SK-N-SH (cell line): ENCODE measurements at regions not wholly inside any gene's neighbourhood (a gene's known extent, or its start where the extent isn't known, plus 50 kb on each side); places are given as distances from the start of the nearest gene placed in this dataset.

Experiments
- CTCF ChIA-PET: fragments of 300-600, 350-600 bp; formaldehyde crosslinking; extraction: SDS; loops from one replicate; lab custom pipeline; 2021; lab: Yijun Ruan, JAX
- POLR2A ChIA-PET: fragments of 350-600 bp; sonication (Branson Sonifier 250); formaldehyde crosslinking; extraction: SDS; loops from one replicate; lab custom pipeline; 2020; ENCODE audit warnings: antibody characterized with exemption, inconsistent platforms; lab: Yijun Ruan, JAX
- DNase-seq: peaks from one replicate; pipeline ENCODE4 v3.0.0; 2012
- H2AFZ ChIP-seq: fragments of 200-600 bp; sonication (generic); 2 replicates; pipeline ENCODE4 v1.8.1; 2016; ENCODE audit warnings: antibody characterized with exemption, mild to moderate bottlenecking, low read depth
- H3F3A ChIP-seq: fragments of 200-600 bp; sonication (generic); replicated peaks from 2 replicates; pipeline ENCODE3; 2016; ENCODE audit warnings: antibody characterized with exemption, mild to moderate bottlenecking; ENCODE audit not compliant: insufficient read depth
- H3K27ac ChIP-seq, 2 experiments: fragments of 200-500 bp in 1 of 2; fragments of 200-600 bp in 1 of 2; sonication (Bioruptor generic) in 1 of 2; sonication (generic), shearing (Covaris generic) in 1 of 2; 2 replicates each; pipeline versions ENCODE4 v1.5.1 to v1.6.1; 2014 to 2016; ENCODE audit warnings: low read depth in 2 of 2, inconsistent platforms in 1 of 2, low read length in 1 of 2, mild to moderate bottlenecking in 1 of 2, mixed read lengths in 1 of 2
- H3K27me3 ChIP-seq: fragments of 200-600 bp; sonication (generic), shearing (Covaris generic); 2 replicates; pipeline ENCODE4 v1.6.1; 2016; ENCODE audit warnings: mixed run types; ENCODE audit not compliant: insufficient read depth
- H3K36me3 ChIP-seq, 2 experiments: fragments of 200-500 bp in 1 of 2; fragments of 200-600 bp in 1 of 2; sonication (Bioruptor generic) in 1 of 2; sonication (generic) in 1 of 2; replicated peaks in 1 of 2; 2 replicates each; pipeline versions ENCODE3 to v1.5.1; 2014 to 2016; ENCODE audit warnings: low read length in 1 of 2, mild to moderate bottlenecking in 1 of 2; ENCODE audit not compliant: insufficient read depth in 2 of 2, control insufficient read depth in 1 of 2
- H3K4me1 ChIP-seq, 2 experiments: fragments of 200-500 bp in 1 of 2; fragments of 200-600 bp in 1 of 2; sonication (Bioruptor generic) in 1 of 2; sonication (generic), shearing (Covaris generic) in 1 of 2; 2 replicates each; pipeline versions ENCODE4 v1.5.1 to v1.6.1; 2014 to 2016; ENCODE audit warnings: low read depth in 1 of 2, low read length in 1 of 2, mixed run types in 1 of 2; ENCODE audit not compliant: insufficient read depth in 2 of 2, control insufficient read depth in 1 of 2
- H3K4me2 ChIP-seq: fragments of 200-600 bp; sonication (generic), shearing (Covaris generic); 2 replicates; pipeline ENCODE4 v1.6.1; 2017; ENCODE audit warnings: mixed run types
- H3K4me3 ChIP-seq, 2 experiments: fragments of 200-500 bp in 1 of 2; fragments of 200-600 bp in 1 of 2; sonication (Bioruptor generic) in 1 of 2; sonication (generic), shearing (Covaris generic) in 1 of 2; 2 replicates each; pipeline versions ENCODE4 v1.5.1 to v1.8.1; 2014 to 2016; ENCODE audit warnings: low read depth in 2 of 2, inconsistent platforms in 1 of 2, low read length in 1 of 2, mild to moderate bottlenecking in 1 of 2, mixed read lengths in 1 of 2, moderate library complexity in 1 of 2
- H3K79me2 ChIP-seq: fragments of 200-600 bp; sonication (generic); 2 replicates; pipeline ENCODE4 v1.8.1; 2017; ENCODE audit warnings: mild to moderate bottlenecking; ENCODE audit not compliant: insufficient read depth
- H3K9ac ChIP-seq: fragments of 200-600 bp; sonication (generic); 2 replicates; pipeline ENCODE4 v1.6.1; 2017; ENCODE audit warnings: mixed run types
- H3K9me2 ChIP-seq: fragments of 200-600 bp; sonication (generic); 2 replicates; pipeline ENCODE4 v1.6.1; 2017; ENCODE audit warnings: mixed run types
- H3K9me3 ChIP-seq: fragments of 200-600 bp; sonication (generic); 2 replicates; pipeline ENCODE4 v1.6.1; 2017; ENCODE audit warnings: mixed run types, mild to moderate bottlenecking, moderate library complexity
- H4K20me1 ChIP-seq: fragments of 200-600 bp; sonication (generic); 2 replicates; pipeline ENCODE4 v1.6.1; 2017; ENCODE audit warnings: mild to moderate bottlenecking, mixed run types; ENCODE audit not compliant: insufficient read depth
- CHD2 ChIP-seq: fragments of 150-350 bp; IDR thresholded peaks from 2 replicates; pipeline ENCODE4 v1.6.1; 2018; ENCODE audit warnings: low read length; ENCODE audit not compliant: partially characterized antibody
- ELF1 ChIP-seq: IDR thresholded peaks from 2 replicates; pipeline ENCODE4 v1.4.0; 2012
- FOXM1 ChIP-seq: IDR thresholded peaks from 2 replicates; pipeline ENCODE4 v1.4.0; 2012; ENCODE audit warnings: low read depth, mild to moderate bottlenecking
- GATA2 ChIP-seq: sonication (generic); formaldehyde crosslinking; IDR thresholded peaks from 2 replicates; pipeline ENCODE4 v1.5.0; 2020; ENCODE audit warnings: mild to moderate bottlenecking, missing genetic modification reagents
- MXI1 ChIP-seq: IDR thresholded peaks from 2 replicates; pipeline ENCODE4 v1.6.1; 2012; ENCODE audit warnings: mild to moderate bottlenecking, low read depth, low read length, improper control_type of control experiment
- NRF1 ChIP-seq: IDR thresholded peaks from 2 replicates; pipeline ENCODE4 v1.6.1; 2012; ENCODE audit warnings: low read depth, mild to moderate bottlenecking, low read length
- POLR2AphosphoS5 ChIP-seq: IDR thresholded peaks from 2 replicates; pipeline ENCODE4 v1.6.1; 2012; ENCODE audit warnings: low read depth, low read length
- RAD21 ChIP-seq: IDR thresholded peaks from 2 replicates; pipeline ENCODE4 v1.6.1; 2012; ENCODE audit warnings: mild to moderate bottlenecking, low read length
- RCOR1 ChIP-seq: fragments of 150-350 bp; IDR thresholded peaks from 2 replicates; pipeline ENCODE4 v1.6.1; 2017; ENCODE audit warnings: antibody characterized with exemption, low read length
- RXRA ChIP-seq: IDR thresholded peaks from 2 replicates; pipeline ENCODE4 v1.4.0; 2012; ENCODE audit warnings: low read depth, mild to moderate bottlenecking, borderline replicate concordance
- SIN3A ChIP-seq: IDR thresholded peaks from 2 replicates; pipeline ENCODE4 v1.6.1; 2012; ENCODE audit warnings: low read depth, mild to moderate bottlenecking, low read length, moderate library complexity, borderline replicate concordance
- TEAD4 ChIP-seq: IDR thresholded peaks from 2 replicates; pipeline ENCODE4 v1.4.0; 2012; ENCODE audit warnings: mild to moderate bottlenecking, borderline replicate concordance; ENCODE audit not compliant: insufficient read depth
- USF1 ChIP-seq: IDR thresholded peaks from 2 replicates; pipeline ENCODE4 v1.4.0; 2012; ENCODE audit warnings: low read depth, borderline replicate concordance
- YY1 ChIP-seq: IDR thresholded peaks from 2 replicates; pipeline ENCODE4 v1.4.0; 2012; ENCODE audit warnings: low read depth, mild to moderate bottlenecking
- ZBTB33 ChIP-seq: IDR thresholded peaks from 2 replicates; pipeline ENCODE4 v1.4.0; 2012; ENCODE audit warnings: low read depth, borderline replicate concordance
- WGBS: methylation state at CpG from one replicate; pipeline ENCODE4 v1.1.6; 2017; ENCODE audit warnings: low lambda C conversion rate; 5-methylcytosine and 5-hydroxymethylcytosine counted together
- TF ChIP-seq, protein P1 (sequence below): fragments of 150-350 bp; IDR thresholded peaks from 2 replicates; pipeline ENCODE4 v1.6.1; 2017; ENCODE audit warnings: antibody characterized with exemption, low read length, low read depth, borderline replicate concordance
- TF ChIP-seq, protein P2 (sequence below): IDR thresholded peaks from 2 replicates; pipeline ENCODE4 v1.6.1; 2012; ENCODE audit warnings: mild to moderate bottlenecking, low read depth, low read length, moderate library complexity

DNA sequence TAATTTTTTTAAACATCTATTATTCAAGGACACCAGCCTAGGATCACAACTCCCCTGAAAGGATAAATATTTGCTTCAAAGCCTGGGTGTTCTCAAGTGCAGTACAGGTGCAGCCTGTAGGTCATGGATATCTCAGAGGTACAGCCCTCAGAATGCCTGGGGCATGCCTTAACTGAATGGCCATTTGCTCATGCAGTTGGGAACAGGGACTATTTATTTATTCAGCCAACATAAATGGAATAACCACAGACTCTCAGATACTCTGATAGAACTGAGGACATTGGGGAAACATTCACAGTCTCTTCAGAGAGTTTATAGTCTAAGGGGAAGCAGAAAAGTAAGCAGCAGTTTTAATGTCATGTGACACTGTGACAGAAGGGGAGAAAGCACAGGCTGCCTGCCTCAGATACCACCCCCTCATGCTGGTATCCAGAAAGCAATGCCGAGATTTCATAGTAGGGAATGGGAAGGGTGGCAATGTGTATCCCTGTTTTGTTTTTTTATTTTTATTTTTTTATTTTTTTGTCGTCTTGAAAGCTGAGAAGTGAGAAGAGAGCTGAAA is 112.6 kb downstream of the MACIR start:
- TF ChIP-seq RAD21, result no peak
- no peak for TF ChIP-seq POLR2AphosphoS5
- no peak for TF ChIP-seq RXRA
- TF ChIP-seq NRF1, result no peak
- TF ChIP-seq, all 33 proteins: peak for 0
- Histone ChIP-seq H3K9me3 (no peaks in the 10 kb centered on the region), H3K9ac (no peak overlapping the region), H3K9me2 (no peaks in the 10 kb centered on the region), H3K4me1 (peaks cover 9 to 22% of the 10 kb centered on the region in 2 experiments; a peak in 3 of 4 replicates), H3K4me3 (no peak overlapping the region), H4K20me1 (no peaks in the 10 kb centered on the region), H3K36me3 (no peaks in the 10 kb centered on the region), H3K27ac (no peak overlapping the region), H3K4me2 (no peak overlapping the region), H3K27me3 (no peaks in the 10 kb centered on the region), H3F3A (no peaks in the 10 kb centered on the region), H2AFZ (no peak overlapping the region), H3K79me2 (no peaks in the 10 kb centered on the region)
- ChIA-PET POLR2A (no interaction called here), CTCF (no interaction called here)
- no peak for DNase-seq
- WGBS, result 76% methylated on average over 2 of the region's 2 CpGs

DNA sequence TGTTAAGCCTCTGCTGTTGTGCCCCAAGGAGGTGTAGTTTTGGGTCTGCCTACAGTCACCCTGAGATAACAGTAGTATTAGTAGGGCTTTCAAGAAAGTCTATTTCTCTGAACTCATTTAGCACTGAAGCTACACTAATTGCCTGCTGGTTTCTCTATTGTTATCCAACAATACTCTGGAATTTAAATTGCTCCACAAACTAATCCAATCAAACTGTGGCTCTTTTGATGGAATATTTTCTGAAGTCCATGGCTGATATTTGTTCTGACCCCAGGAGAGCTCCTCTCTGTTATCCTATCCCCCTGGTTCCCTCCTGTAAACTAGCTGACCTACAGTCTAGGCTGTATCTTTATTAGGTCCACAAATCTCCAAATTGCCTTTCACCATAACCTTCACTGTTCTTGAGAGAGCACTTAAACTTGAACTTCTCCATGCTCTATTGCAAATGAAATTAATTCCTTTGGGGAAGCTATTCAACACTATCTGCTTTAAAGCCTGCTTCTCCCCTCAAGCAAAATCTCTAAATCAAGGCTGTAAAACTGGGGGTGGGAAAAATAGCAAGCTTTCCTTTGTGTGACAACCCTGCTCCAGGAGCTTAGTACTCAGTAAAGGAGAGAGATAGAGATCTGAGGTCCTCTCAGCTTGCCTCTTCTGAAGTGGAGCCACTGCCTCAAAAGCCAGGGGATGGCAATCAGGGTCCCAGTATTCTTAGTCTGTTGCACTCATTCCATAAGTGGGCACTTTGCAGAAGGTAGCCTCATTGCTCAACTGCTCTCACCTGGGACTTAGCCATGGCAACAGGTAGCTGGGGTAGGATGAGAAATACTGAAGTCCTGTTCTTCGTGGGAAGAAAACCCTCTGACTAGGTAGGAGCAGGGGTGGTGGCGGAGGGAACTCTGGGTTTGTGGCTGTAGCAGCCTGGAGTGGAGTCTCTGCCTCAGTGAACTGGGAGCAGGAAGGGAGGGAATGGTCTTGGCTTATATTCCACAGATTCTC is 110.9 kb downstream of the MACIR start:
- no peak overlapping the region for H2AFZ ChIP-seq
- H4K20me1 ChIP-seq, result no peaks in the 10 kb centered on the region
- no peaks in the 10 kb centered on the region for H3K27me3 ChIP-seq
- H3K79me2 ChIP-seq, result no peaks in the 10 kb centered on the region
- no peaks in the 10 kb centered on the region for H3F3A ChIP-seq
- no peak overlapping the region for H3K27ac ChIP-seq
- H3K4me2 ChIP-seq, result no peak overlapping the region
- no peaks in the 10 kb centered on the region for H3K9me2 ChIP-seq
- ChIA-PET POLR2A (no interaction called here), CTCF (no interaction called here)
- H3K4me1 ChIP-seq, result peaks cover 0 to 14% of the 10 kb centered on the region in 2 experiments; a peak in 3 of 4 replicates
- no peak overlapping the region for H3K4me3 ChIP-seq
- no peak for DNase-seq
- no peaks in the 10 kb centered on the region for H3K9me3 ChIP-seq
- no peak overlapping the region for H3K9ac ChIP-seq
- WGBS, result 23% methylated on average over 2 of the region's 2 CpGs
- H3K36me3 ChIP-seq, result no peaks in the 10 kb centered on the region
- TF ChIP-seq TEAD4 (no peak), RXRA (no peak), GATA2 (CRISPR knock-in tag) (no peak), NRF1 (no peak), RCOR1 (no peak), MXI1 (no peak), YY1 (no peak), CHD2 (no peak), FOXM1 (no peak), USF1 (no peak), ELF1 (no peak), SIN3A (no peak), ZBTB33 (no peak)
- TF ChIP-seq, protein P1, sequence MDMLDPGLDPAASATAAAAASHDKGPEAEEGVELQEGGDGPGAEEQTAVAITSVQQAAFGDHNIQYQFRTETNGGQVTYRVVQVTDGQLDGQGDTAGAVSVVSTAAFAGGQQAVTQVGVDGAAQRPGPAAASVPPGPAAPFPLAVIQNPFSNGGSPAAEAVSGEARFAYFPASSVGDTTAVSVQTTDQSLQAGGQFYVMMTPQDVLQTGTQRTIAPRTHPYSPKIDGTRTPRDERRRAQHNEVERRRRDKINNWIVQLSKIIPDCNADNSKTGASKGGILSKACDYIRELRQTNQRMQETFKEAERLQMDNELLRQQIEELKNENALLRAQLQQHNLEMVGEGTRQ, result no peak
- TF ChIP-seq, protein P2, sequence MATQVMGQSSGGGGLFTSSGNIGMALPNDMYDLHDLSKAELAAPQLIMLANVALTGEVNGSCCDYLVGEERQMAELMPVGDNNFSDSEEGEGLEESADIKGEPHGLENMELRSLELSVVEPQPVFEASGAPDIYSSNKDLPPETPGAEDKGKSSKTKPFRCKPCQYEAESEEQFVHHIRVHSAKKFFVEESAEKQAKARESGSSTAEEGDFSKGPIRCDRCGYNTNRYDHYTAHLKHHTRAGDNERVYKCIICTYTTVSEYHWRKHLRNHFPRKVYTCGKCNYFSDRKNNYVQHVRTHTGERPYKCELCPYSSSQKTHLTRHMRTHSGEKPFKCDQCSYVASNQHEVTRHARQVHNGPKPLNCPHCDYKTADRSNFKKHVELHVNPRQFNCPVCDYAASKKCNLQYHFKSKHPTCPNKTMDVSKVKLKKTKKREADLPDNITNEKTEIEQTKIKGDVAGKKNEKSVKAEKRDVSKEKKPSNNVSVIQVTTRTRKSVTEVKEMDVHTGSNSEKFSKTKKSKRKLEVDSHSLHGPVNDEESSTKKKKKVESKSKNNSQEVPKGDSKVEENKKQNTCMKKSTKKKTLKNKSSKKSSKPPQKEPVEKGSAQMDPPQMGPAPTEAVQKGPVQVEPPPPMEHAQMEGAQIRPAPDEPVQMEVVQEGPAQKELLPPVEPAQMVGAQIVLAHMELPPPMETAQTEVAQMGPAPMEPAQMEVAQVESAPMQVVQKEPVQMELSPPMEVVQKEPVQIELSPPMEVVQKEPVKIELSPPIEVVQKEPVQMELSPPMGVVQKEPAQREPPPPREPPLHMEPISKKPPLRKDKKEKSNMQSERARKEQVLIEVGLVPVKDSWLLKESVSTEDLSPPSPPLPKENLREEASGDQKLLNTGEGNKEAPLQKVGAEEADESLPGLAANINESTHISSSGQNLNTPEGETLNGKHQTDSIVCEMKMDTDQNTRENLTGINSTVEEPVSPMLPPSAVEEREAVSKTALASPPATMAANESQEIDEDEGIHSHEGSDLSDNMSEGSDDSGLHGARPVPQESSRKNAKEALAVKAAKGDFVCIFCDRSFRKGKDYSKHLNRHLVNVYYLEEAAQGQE, result no peak
